ENCODE measurements at regions not wholly inside any gene's neighbourhood (a gene's known extent, or its start where the extent isn't known, plus 50 kb on each side); places are given as distances from the start of the nearest gene placed in this dataset.
A peak's percentile ranks its signal among the peaks of the same experiment; 100 is the strongest.

- no peaks in the 10 kb centered on the region for H3K27me3 ChIP-seq
- TF ChIP-seq POLR2AphosphoS5 (IDR thresholded peaks at IDR 0.05) (peak in 3 of 4 donors; percentile 23 to 73 (median 69)), POLR2A (IDR thresholded peaks at IDR 0.05) (no peak), EP300 (IDR thresholded peaks at IDR 0.05) (peak in 1 of 4 donors; percentile 29)
- TF ChIP-seq, protein P1, sequence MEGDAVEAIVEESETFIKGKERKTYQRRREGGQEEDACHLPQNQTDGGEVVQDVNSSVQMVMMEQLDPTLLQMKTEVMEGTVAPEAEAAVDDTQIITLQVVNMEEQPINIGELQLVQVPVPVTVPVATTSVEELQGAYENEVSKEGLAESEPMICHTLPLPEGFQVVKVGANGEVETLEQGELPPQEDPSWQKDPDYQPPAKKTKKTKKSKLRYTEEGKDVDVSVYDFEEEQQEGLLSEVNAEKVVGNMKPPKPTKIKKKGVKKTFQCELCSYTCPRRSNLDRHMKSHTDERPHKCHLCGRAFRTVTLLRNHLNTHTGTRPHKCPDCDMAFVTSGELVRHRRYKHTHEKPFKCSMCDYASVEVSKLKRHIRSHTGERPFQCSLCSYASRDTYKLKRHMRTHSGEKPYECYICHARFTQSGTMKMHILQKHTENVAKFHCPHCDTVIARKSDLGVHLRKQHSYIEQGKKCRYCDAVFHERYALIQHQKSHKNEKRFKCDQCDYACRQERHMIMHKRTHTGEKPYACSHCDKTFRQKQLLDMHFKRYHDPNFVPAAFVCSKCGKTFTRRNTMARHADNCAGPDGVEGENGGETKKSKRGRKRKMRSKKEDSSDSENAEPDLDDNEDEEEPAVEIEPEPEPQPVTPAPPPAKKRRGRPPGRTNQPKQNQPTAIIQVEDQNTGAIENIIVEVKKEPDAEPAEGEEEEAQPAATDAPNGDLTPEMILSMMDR (IDR thresholded peaks at IDR 0.05) = no peak
- 81 to 91% methylated on average over 3 of the region's 3 CpGs for WGBS, 2 donors
- intact Hi-C loops (cut with DNase I) = no loop called here
- H3K27ac ChIP-seq = peak overlapping the region in 3 of 4 donors; percentile 45 to 56 (median 50)
- peaks cover 0 to 31% (median 15%) of the 10 kb centered on the region in 4 donors for H3K4me1 ChIP-seq
- H3K9me3 ChIP-seq = no peaks in the 10 kb centered on the region
- no peak overlapping the region for H3K4me3 ChIP-seq
- DNase-seq = peak; percentile 83
- H3K36me3 ChIP-seq = no peaks in the 10 kb centered on the region
Measured at GRCh38 chr7:81367326-81367931, 402.4 kb downstream of the HGF start.

- Histone ChIP-seq H3K4me3 (no peak overlapping the region), H3K27me3 (no peaks in the 10 kb centered on the region), H3K9me3 (no peaks in the 10 kb centered on the region), H3K27ac (peak overlapping the region in 2 of 4 donors; percentile 50 to 56), H3K36me3 (no peaks in the 10 kb centered on the region), H3K4me1 (peaks cover 0 to 27% (median 15%) of the 10 kb centered on the region in 4 donors)
- intact Hi-C loops (cut with DNase I) = no loop called here
- DNase-seq = no peak
- TF ChIP-seq POLR2AphosphoS5 (IDR thresholded peaks at IDR 0.05) (no peak), POLR2A (IDR thresholded peaks at IDR 0.05) (no peak), EP300 (IDR thresholded peaks at IDR 0.05) (no peak)
- TF ChIP-seq, protein P1 (IDR thresholded peaks at IDR 0.05) = no peak
Measured at GRCh38 chr7:81366546-81366945, 403.3 kb downstream of the HGF start.

- no peaks in the 10 kb centered on the region for H3K9me3 ChIP-seq
- peaks cover 0 to 6% (median 2%) of the 10 kb centered on the region in 4 donors for H3K4me1 ChIP-seq
- no peak overlapping the region for H3K27ac ChIP-seq
- DNase-seq = no peak
- intact Hi-C loops (cut with DNase I) = no loop called here
- H3K36me3 ChIP-seq = no peaks in the 10 kb centered on the region
- WGBS, 2 donors = 73 to 76% methylated on average over 2 of the region's 2 CpGs
- no peaks in the 10 kb centered on the region for H3K27me3 ChIP-seq
- H3K4me3 ChIP-seq = no peak overlapping the region
- no peak for TF ChIP-seq POLR2AphosphoS5 (IDR thresholded peaks at IDR 0.05)
- TF ChIP-seq EP300 (IDR thresholded peaks at IDR 0.05) = no peak
- TF ChIP-seq, protein P1 (IDR thresholded peaks at IDR 0.05) = no peak
- TF ChIP-seq POLR2A (IDR thresholded peaks at IDR 0.05) = no peak
Measured at GRCh38 chr7:81361769-81362312, 408.0 kb downstream of the HGF start.

DNA sequence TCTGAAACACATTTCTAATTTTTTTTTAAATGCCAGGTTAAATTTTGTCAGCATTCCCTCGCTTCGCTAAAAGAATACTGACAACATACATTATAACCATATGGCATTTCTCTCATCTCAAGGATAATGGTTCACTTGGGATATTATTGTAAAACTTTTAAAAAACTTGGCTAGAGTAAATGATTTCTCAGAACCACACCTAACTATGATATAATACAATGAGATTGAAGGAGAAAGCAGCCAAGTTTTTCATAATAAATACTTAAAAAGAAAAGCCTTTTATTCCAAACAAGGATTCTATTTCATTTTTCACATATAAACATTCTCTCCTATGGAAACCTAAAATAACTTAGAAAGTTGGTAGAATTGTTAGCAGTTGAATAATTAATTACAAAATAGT, 413.9 kb downstream of the HGF start:
- intact Hi-C loops (cut with DNase I) = no loop called here
- Histone ChIP-seq H3K9me3 (no peaks in the 10 kb centered on the region), H3K4me1 (no peaks in the 10 kb centered on the region), H3K4me3 (no peak overlapping the region), H3K27ac (no peak overlapping the region), H3K27me3 (no peaks in the 10 kb centered on the region), H3K36me3 (no peaks in the 10 kb centered on the region)
- 72 to 75% methylated on average over 2 of the region's 2 CpGs for WGBS, 2 donors
- DNase-seq = no peak
- TF ChIP-seq, protein P1 (IDR thresholded peaks at IDR 0.05) = no peak
- TF ChIP-seq POLR2AphosphoS5 (IDR thresholded peaks at IDR 0.05) (no peak), EP300 (IDR thresholded peaks at IDR 0.05) (no peak), POLR2A (IDR thresholded peaks at IDR 0.05) (no peak)

Measured in sigmoid colon (tissue), 6 donors.